ENCODE measurements at regions not wholly inside any gene's neighbourhood (a gene's known extent, or its start where the extent isn't known, plus 50 kb on each side); places are given as distances from the start of the nearest gene placed in this dataset.

GRCh38 chr10:53079283-53079682 is 306.7 kb upstream of the MBL2 start:
- DNase-seq (ENCODE audit: low read depth), result no peak
- no peak overlapping the region for H3K4me3 ChIP-seq (ENCODE audit: low read depth, low read length)
- TF ChIP-seq CTCF (IDR thresholded peaks at IDR 0.05; ENCODE audit: insufficient read depth, low read depth, low read length), result no peak

- no peak overlapping the region for H3K4me3 ChIP-seq (ENCODE audit: low read depth, low read length)
- no peak for DNase-seq (ENCODE audit: low read depth)
- no peak for TF ChIP-seq CTCF (IDR thresholded peaks at IDR 0.05; ENCODE audit: insufficient read depth, low read depth, low read length)
These were observed 304.4 kb upstream of the MBL2 start for GRCh38 chr10:53076948-53077347.

GRCh38 chr10:53075469-53075868 is 302.9 kb upstream of the MBL2 start:
- DNase-seq (ENCODE audit: low read depth), result no peak
- no peak for TF ChIP-seq CTCF (IDR thresholded peaks at IDR 0.05; ENCODE audit: insufficient read depth, low read depth, low read length)

GRCh38 chr10:53072144-53072543 is 299.6 kb upstream of the MBL2 start:
- no peak overlapping the region for H3K4me3 ChIP-seq (ENCODE audit: low read depth, low read length)
- DNase-seq (ENCODE audit: low read depth), result no peak
- no peak for TF ChIP-seq CTCF (IDR thresholded peaks at IDR 0.05; ENCODE audit: insufficient read depth, low read depth, low read length)

More at GRCh38 chr10:53075469-53075868, 302.9 kb upstream of the MBL2 start:
- no peak overlapping the region for H3K4me3 ChIP-seq (ENCODE audit: low read depth, low read length)

- DNase-seq (ENCODE audit: low read depth), result no peak
- TF ChIP-seq CTCF (IDR thresholded peaks at IDR 0.05; ENCODE audit: insufficient read depth, low read depth, low read length), result no peak
- H3K4me3 ChIP-seq (ENCODE audit: low read depth, low read length), result no peak overlapping the region
These were observed 299.0 kb upstream of the MBL2 start for GRCh38 chr10:53071505-53072125.

- DNase-seq (ENCODE audit: low read depth), result no peak
- no peak for TF ChIP-seq CTCF (IDR thresholded peaks at IDR 0.05; ENCODE audit: insufficient read depth, low read depth, low read length)
- no peak overlapping the region for H3K4me3 ChIP-seq (ENCODE audit: low read depth, low read length)
These were observed 296.4 kb upstream of the MBL2 start for GRCh38 chr10:53069013-53069412.

GRCh38 chr10:53064614-53065013 is 292.0 kb upstream of the MBL2 start:
- no peak for DNase-seq (ENCODE audit: low read depth)
- TF ChIP-seq CTCF (IDR thresholded peaks at IDR 0.05; ENCODE audit: insufficient read depth, low read depth, low read length), result no peak
- no peak overlapping the region for H3K4me3 ChIP-seq (ENCODE audit: low read depth, low read length)
